ENCODE measurements at regions not wholly inside any gene's neighbourhood (a gene's known extent, or its start where the extent isn't known, plus 50 kb on each side); places are given as distances from the start of the nearest gene placed in this dataset.

DNA sequence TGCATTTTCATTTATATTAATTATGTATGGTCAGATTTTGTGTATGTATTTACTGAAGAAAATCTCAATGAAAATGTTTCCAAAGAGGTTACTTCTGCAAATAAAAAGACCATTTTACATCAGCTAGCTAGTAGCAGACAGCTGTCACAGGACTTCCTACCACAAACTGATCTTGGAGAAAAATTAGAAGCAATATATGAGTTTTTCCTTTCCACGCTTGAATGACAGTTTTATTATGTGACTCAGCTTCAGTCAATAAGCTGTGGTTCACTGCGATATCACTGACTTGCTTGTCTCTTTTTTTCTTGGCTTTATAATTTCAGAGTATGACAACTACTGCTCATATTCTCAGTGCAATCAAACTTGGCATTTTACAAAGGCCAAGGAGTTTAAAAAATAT lies 787.4 kb upstream of the GALNTL6 start:
- TF ChIP-seq, protein P1, sequence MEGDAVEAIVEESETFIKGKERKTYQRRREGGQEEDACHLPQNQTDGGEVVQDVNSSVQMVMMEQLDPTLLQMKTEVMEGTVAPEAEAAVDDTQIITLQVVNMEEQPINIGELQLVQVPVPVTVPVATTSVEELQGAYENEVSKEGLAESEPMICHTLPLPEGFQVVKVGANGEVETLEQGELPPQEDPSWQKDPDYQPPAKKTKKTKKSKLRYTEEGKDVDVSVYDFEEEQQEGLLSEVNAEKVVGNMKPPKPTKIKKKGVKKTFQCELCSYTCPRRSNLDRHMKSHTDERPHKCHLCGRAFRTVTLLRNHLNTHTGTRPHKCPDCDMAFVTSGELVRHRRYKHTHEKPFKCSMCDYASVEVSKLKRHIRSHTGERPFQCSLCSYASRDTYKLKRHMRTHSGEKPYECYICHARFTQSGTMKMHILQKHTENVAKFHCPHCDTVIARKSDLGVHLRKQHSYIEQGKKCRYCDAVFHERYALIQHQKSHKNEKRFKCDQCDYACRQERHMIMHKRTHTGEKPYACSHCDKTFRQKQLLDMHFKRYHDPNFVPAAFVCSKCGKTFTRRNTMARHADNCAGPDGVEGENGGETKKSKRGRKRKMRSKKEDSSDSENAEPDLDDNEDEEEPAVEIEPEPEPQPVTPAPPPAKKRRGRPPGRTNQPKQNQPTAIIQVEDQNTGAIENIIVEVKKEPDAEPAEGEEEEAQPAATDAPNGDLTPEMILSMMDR (IDR thresholded peaks at IDR 0.05; ENCODE audit: insufficient read depth, low read length): no peak
- TF ChIP-seq, protein P2, sequence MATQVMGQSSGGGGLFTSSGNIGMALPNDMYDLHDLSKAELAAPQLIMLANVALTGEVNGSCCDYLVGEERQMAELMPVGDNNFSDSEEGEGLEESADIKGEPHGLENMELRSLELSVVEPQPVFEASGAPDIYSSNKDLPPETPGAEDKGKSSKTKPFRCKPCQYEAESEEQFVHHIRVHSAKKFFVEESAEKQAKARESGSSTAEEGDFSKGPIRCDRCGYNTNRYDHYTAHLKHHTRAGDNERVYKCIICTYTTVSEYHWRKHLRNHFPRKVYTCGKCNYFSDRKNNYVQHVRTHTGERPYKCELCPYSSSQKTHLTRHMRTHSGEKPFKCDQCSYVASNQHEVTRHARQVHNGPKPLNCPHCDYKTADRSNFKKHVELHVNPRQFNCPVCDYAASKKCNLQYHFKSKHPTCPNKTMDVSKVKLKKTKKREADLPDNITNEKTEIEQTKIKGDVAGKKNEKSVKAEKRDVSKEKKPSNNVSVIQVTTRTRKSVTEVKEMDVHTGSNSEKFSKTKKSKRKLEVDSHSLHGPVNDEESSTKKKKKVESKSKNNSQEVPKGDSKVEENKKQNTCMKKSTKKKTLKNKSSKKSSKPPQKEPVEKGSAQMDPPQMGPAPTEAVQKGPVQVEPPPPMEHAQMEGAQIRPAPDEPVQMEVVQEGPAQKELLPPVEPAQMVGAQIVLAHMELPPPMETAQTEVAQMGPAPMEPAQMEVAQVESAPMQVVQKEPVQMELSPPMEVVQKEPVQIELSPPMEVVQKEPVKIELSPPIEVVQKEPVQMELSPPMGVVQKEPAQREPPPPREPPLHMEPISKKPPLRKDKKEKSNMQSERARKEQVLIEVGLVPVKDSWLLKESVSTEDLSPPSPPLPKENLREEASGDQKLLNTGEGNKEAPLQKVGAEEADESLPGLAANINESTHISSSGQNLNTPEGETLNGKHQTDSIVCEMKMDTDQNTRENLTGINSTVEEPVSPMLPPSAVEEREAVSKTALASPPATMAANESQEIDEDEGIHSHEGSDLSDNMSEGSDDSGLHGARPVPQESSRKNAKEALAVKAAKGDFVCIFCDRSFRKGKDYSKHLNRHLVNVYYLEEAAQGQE (IDR thresholded peaks at IDR 0.05; ENCODE audit: insufficient replicate concordance, low read depth): no peak
- peak; percentile 31; the same call in 1 of the 2 replicates for TF ChIP-seq POLR2AphosphoS5 (IDR thresholded peaks at IDR 0.05; ENCODE audit: low read depth)

All from HL-60 (cell line).